Smooth muscle cell (in vitro differentiated cells): ENCODE measurements at regions not wholly inside any gene's neighbourhood (a gene's known extent, or its start where the extent isn't known, plus 50 kb on each side); places are given as distances from the start of the nearest gene placed in this dataset.

ENCODE experiments used
- DNase-seq: peaks from one replicate; lab custom pipeline; 2025; ENCODE audit not compliant: unreplicated experiment; lab: John Stamatoyannopoulos, UW
- H2AFZ ChIP-seq: fragments of 200-600 bp; sonication (generic); 2 replicates; pipeline ENCODE4 v1.6.0; 2016; ENCODE audit warnings: antibody characterized with exemption, low read depth, mild to moderate bottlenecking
- H3F3A ChIP-seq: fragments of 200-600 bp; sonication (generic); 2 replicates; pipeline ENCODE4 v1.6.0; 2017; ENCODE audit warnings: antibody characterized with exemption, low read depth
- H3K27ac ChIP-seq: fragments of 200-600 bp; sonication (generic); 2 replicates; pipeline ENCODE4 v1.5.1; 2016; ENCODE audit warnings: low read depth, mild to moderate bottlenecking
- H3K27me3 ChIP-seq: fragments of 200-600 bp; sonication (generic); 2 replicates; pipeline ENCODE4 v1.6.1; 2016; ENCODE audit warnings: low read depth, mild to moderate bottlenecking
- H3K36me3 ChIP-seq: fragments of 200-600 bp; sonication (generic); 2 replicates; pipeline ENCODE4 v1.5.1; 2016; ENCODE audit warnings: low read depth
- H3K4me1 ChIP-seq: fragments of 200-600 bp; sonication (generic); 2 replicates; pipeline ENCODE4 v1.5.1; 2016; ENCODE audit warnings: low read depth
- H3K4me2 ChIP-seq: fragments of 200-600 bp; sonication (generic); 2 replicates; pipeline ENCODE4 v1.6.0; 2016; ENCODE audit warnings: mild to moderate bottlenecking
- H3K4me3 ChIP-seq: fragments of 200-600 bp; sonication (generic); 2 replicates; pipeline ENCODE4 v1.5.1; 2016; ENCODE audit warnings: mild to moderate bottlenecking
- H3K79me2 ChIP-seq: fragments of 200-600 bp; sonication (generic); 2 replicates; pipeline ENCODE4 v1.6.0; 2016; ENCODE audit warnings: low read depth, mild to moderate bottlenecking
- H3K9ac ChIP-seq: fragments of 200-600 bp; sonication (generic); 2 replicates; pipeline ENCODE4 v1.6.0; 2016; ENCODE audit warnings: low read depth
- H3K9me3 ChIP-seq: fragments of 200-600 bp; sonication (generic); replicated peaks from 2 replicates; pipeline ENCODE4 v1.5.1; 2016; ENCODE audit warnings: low read depth
- H4K20me1 ChIP-seq: fragments of 200-600 bp; sonication (generic); 2 replicates; pipeline ENCODE4 v1.6.0; 2016; ENCODE audit warnings: low read depth
- CTCF ChIP-seq: fragments of 200-600 bp; sonication (generic); IDR thresholded peaks from 2 replicates; pipeline ENCODE4 v1.5.1; 2017; ENCODE audit warnings: borderline replicate concordance, mild to moderate bottlenecking, antibody characterized with exemption; ENCODE audit not compliant: insufficient read depth, poor library complexity, severe bottlenecking
- WGBS: methylation state at CpG from one replicate; pipeline ENCODE4 v1.1.7; 2016; ENCODE audit warnings: low lambda C conversion rate; 5-methylcytosine and 5-hydroxymethylcytosine counted together

DNA sequence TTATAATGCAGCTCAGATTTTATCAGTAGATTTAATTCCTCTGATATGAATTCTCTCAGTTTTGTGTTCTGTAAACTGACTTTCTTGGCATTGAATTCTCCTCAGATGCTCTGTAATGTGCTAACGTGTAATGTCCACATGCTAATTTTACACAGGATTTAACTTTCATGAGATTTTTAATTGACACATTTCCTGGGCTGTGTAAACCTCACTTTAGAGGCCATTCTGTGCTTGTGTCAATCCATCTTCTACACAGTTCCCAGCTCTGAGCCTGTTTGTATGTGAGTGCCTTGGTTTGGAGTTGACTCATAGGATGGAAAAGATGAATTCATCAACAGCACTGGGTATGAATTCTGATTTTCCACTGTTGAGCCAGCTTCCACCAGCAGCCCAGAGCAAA, 476.7 kb upstream of the GCFC2 start:
- Histone ChIP-seq H3K4me3 (no peak overlapping the region), H4K20me1 (no peaks in the 10 kb centered on the region), H3K27me3 (no peaks in the 10 kb centered on the region), H3F3A (no peaks in the 10 kb centered on the region), H3K9ac (no peak overlapping the region), H3K4me1 (no peaks in the 10 kb centered on the region), H3K9me3 (no peaks in the 10 kb centered on the region), H3K27ac (no peak overlapping the region), H3K4me2 (no peak overlapping the region), H3K79me2 (no peaks in the 10 kb centered on the region), H3K36me3 (no peaks in the 10 kb centered on the region), H2AFZ (no peak overlapping the region)
- DNase-seq = no peak
- 74% methylated on average over 1 of the region's 1 CpG for WGBS
- no peak for TF ChIP-seq CTCF

- Histone ChIP-seq H3K4me2 (no peak overlapping the region), H3K9ac (no peak overlapping the region), H3K27me3 (no peaks in the 10 kb centered on the region), H4K20me1 (no peaks in the 10 kb centered on the region), H3K36me3 (no peaks in the 10 kb centered on the region), H3K79me2 (no peaks in the 10 kb centered on the region), H3K27ac (no peak overlapping the region), H3K4me3 (no peak overlapping the region), H2AFZ (no peak overlapping the region), H3K9me3 (peaks cover 5% of the 10 kb centered on the region), H3F3A (no peaks in the 10 kb centered on the region), H3K4me1 (no peaks in the 10 kb centered on the region)
- TF ChIP-seq CTCF = no peak
- no peak for DNase-seq
- 100% methylated on average over 1 of the region's 1 CpG for WGBS
These were observed 470.0 kb upstream of the GCFC2 start for GRCh38 chr2:76180676-76181075.

- no peak overlapping the region for H3K4me2 ChIP-seq
- peaks cover 5% of the 10 kb centered on the region for H3K9me3 ChIP-seq
- H3K4me3 ChIP-seq = no peak overlapping the region
- DNase-seq = no peak
- no peak overlapping the region for H2AFZ ChIP-seq
- 95% methylated on average over 1 of the region's 1 CpG for WGBS
- H3K36me3 ChIP-seq = no peaks in the 10 kb centered on the region
- H3K9ac ChIP-seq = no peak overlapping the region
- H3K27me3 ChIP-seq = no peaks in the 10 kb centered on the region
- H3F3A ChIP-seq = no peaks in the 10 kb centered on the region
- no peaks in the 10 kb centered on the region for H3K4me1 ChIP-seq
- H3K27ac ChIP-seq = no peak overlapping the region
- no peak for TF ChIP-seq CTCF
- no peaks in the 10 kb centered on the region for H3K79me2 ChIP-seq
- H4K20me1 ChIP-seq = no peaks in the 10 kb centered on the region
These were observed 467.9 kb upstream of the GCFC2 start for GRCh38 chr2:76178610-76179009.

- H3K4me1 ChIP-seq = no peaks in the 10 kb centered on the region
- no peaks in the 10 kb centered on the region for H3K36me3 ChIP-seq
- no peaks in the 10 kb centered on the region for H3K79me2 ChIP-seq
- H3K4me2 ChIP-seq = no peak overlapping the region
- H3K9me3 ChIP-seq = peaks cover 5% of the 10 kb centered on the region
- H3F3A ChIP-seq = no peaks in the 10 kb centered on the region
- no peak overlapping the region for H3K27ac ChIP-seq
- no peak overlapping the region for H3K4me3 ChIP-seq
- H2AFZ ChIP-seq = no peak overlapping the region
- 85% methylated on average over 3 of the region's 3 CpGs for WGBS
- no peaks in the 10 kb centered on the region for H3K27me3 ChIP-seq
- no peak overlapping the region for H3K9ac ChIP-seq
- H4K20me1 ChIP-seq = no peaks in the 10 kb centered on the region
- no peak for TF ChIP-seq CTCF
- DNase-seq = no peak
These were observed 464.6 kb upstream of the GCFC2 start for GRCh38 chr2:76175295-76175694.
